Thyroid gland (tissue), 4 donors: ENCODE measurements at regions not wholly inside any gene's neighbourhood (a gene's known extent, or its start where the extent isn't known, plus 50 kb on each side); places are given as distances from the start of the nearest gene placed in this dataset.

Source experiments
- DNase-seq, 2 donors: peaks; one replicate each; pipeline ENCODE4 v3.0.0-alpha.2; 2019
- H3K27ac ChIP-seq, 3 donors: fragments of 200-600 bp; sonication (generic); 1 replicate in 2 of 3; 2 replicates in 1 of 3; pipeline ENCODE4 v1.5.1; 2016 to 2019; ENCODE audit warnings: mild to moderate bottlenecking in 1 of 3, moderate library complexity in 1 of 3
- H3K27me3 ChIP-seq: fragments of 200-600 bp; sonication (generic); one replicate; pipeline ENCODE4 v1.5.1; 2019
- H3K36me3 ChIP-seq, 2 donors: fragments of 200-600 bp; sonication (generic); one replicate each; pipeline ENCODE4 v1.5.1; 2016 to 2019
- H3K4me1 ChIP-seq, 2 donors: fragments of 200-600 bp; sonication (generic); one replicate each; pipeline ENCODE4 v1.5.1; 2017 to 2019
- H3K4me3 ChIP-seq, 3 donors: fragments of 200-600 bp; sonication (generic); replicated peaks in 1 of 3; 1 replicate in 2 of 3; 2 replicates in 1 of 3; pipeline ENCODE4 v1.5.1; 2016; ENCODE audit warnings: mild to moderate bottlenecking in 1 of 3
- H3K9me3 ChIP-seq: fragments of 200-600 bp; sonication (generic); one replicate; pipeline ENCODE4 v1.5.1; 2017
- CTCF ChIP-seq, 6 experiments: fragments of 200-600 bp in 3 of 6; fragments of 450-650 bp in 3 of 6; sonication (generic) in 3 of 6; IDR thresholded peaks; one replicate each; pipeline ENCODE4 v1.5.1; 2016 to 2019; ENCODE audit warnings: antibody characterized with exemption in 6 of 6, mild to moderate bottlenecking in 2 of 6, inconsistent platforms in 1 of 6, moderate library complexity in 1 of 6
- POLR2A ChIP-seq, 2 donors: fragments of 450-650 bp; IDR thresholded peaks; one replicate each; pipeline ENCODE4 v1.6.1; 2017; ENCODE audit warnings: antibody characterized with exemption in 2 of 2, mild to moderate bottlenecking in 2 of 2, moderate library complexity in 1 of 2
- WGBS, 2 donors: methylation state at CpG; one replicate each; pipeline ENCODE4 v1.1.5; 2017; 5-methylcytosine and 5-hydroxymethylcytosine counted together
- intact Hi-C: fragments of 100-400 bp; cut with DNase I; formaldehyde crosslinking; loops from one replicate; pipeline ENCODE4 v1.15.1; 2023

- no peak overlapping the region for H3K4me3 ChIP-seq
- intact Hi-C loops: no loop called here
- H3K27me3 ChIP-seq: no peaks in the 10 kb centered on the region
- H3K36me3 ChIP-seq: no peaks in the 10 kb centered on the region
- 39 to 46% methylated on average over 3 of the region's 3 CpGs for WGBS, 2 donors
- no peak overlapping the region for H3K27ac ChIP-seq
- no peaks in the 10 kb centered on the region for H3K9me3 ChIP-seq
- H3K4me1 ChIP-seq: no peaks in the 10 kb centered on the region
- TF ChIP-seq POLR2A (IDR thresholded peaks at IDR 0.05): no peak
- no peak for TF ChIP-seq CTCF (IDR thresholded peaks at IDR 0.05)
- no peak for DNase-seq
These were observed 58.3 kb upstream of the PDE10A start for GRCh38 chr6:165721356-165721755.

DNA sequence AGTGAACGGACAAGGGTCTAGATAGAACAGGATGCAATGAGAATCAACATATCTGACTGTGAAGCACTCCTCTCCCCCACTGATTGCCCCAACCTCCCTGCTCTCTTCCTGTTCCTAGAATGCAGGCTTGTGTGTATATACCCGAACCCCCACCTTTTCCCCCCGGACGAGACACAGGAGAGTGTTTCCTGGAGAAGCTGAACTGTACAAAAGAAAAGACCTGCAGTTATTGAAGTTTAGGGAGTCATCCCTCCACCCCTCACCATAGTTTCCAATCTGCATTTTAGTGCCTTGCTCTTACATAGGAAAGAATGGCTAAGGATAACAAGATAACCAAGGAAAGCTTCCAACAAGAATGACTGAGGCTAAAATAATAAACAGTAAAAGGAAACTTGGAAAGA is 55.5 kb upstream of the PDE10A start:
- Histone ChIP-seq H3K36me3 (no peaks in the 10 kb centered on the region), H3K27me3 (no peaks in the 10 kb centered on the region), H3K4me3 (no peak overlapping the region), H3K27ac (no peak overlapping the region), H3K9me3 (no peaks in the 10 kb centered on the region), H3K4me1 (no peaks in the 10 kb centered on the region)
- DNase-seq: no peak
- WGBS, 2 donors: 60 to 67% methylated on average over 4 of the region's 4 CpGs
- intact Hi-C loops: no loop called here
- TF ChIP-seq CTCF (IDR thresholded peaks at IDR 0.05) (no peak), POLR2A (IDR thresholded peaks at IDR 0.05) (no peak)

DNA sequence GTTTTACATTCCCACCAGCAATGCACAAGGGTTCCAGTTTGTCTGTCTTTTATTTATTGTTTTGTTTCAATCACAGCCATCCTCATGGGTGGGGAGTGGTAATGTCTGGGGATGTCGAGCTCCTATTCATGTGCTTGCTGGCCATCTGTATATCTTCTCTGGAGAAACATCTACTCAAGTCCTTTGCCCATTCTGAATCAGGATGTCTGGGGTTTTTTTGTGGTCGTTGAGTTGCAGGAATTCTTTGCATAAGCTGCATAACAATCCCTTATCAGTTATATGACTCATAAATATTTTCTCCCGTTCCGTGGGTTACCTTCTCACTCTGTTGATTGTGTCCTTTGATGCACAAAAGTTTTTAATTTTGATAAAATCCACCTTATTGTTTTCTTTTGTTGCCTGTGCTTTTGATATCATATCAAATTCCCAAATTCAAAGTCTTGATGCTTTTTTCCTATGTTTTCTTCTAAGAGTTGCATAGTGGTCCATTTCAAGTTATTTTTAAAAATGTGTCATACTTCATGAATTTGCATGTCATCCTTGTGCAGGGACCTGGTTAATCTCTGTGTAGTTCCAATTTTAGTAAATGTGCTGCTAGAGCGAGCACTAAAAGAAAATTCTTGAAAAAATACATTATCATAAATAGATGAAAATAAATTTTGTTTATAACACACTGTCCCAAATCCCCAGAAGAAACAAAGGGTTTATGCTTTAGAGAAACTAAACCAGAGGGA is 54.9 kb upstream of the PDE10A start:
- TF ChIP-seq POLR2A (IDR thresholded peaks at IDR 0.05): no peak
- no peak for TF ChIP-seq CTCF (IDR thresholded peaks at IDR 0.05)
- 50 to 51% methylated on average over 5 of the region's 5 CpGs for WGBS, 2 donors
- Histone ChIP-seq H3K9me3 (no peaks in the 10 kb centered on the region), H3K4me1 (no peaks in the 10 kb centered on the region), H3K27me3 (no peaks in the 10 kb centered on the region), H3K27ac (no peak overlapping the region), H3K36me3 (no peaks in the 10 kb centered on the region), H3K4me3 (no peak overlapping the region)
- DNase-seq: no peak
- intact Hi-C loops: no loop called here

DNA sequence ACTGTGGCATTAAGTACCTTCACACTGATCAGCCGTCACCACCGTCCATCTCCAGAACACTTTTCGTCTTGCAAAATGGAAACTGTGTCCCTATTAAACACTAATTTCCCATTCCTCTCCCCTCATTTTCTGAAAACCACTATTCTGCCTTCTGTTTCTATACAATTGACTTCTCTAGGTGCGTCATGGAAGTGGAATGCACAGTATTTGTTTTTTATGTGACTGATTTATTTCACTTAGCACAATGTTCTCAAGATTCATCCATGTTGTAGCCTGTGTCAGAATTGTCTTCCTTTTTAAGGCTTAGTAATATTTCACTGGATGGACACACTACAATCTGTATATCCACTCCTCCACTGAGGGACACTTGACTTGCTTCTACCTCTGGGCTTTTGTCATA is 53.8 kb upstream of the PDE10A start:
- Histone ChIP-seq H3K27ac (no peak overlapping the region), H3K9me3 (no peaks in the 10 kb centered on the region), H3K27me3 (no peaks in the 10 kb centered on the region), H3K36me3 (no peaks in the 10 kb centered on the region), H3K4me1 (no peaks in the 10 kb centered on the region), H3K4me3 (no peak overlapping the region)
- intact Hi-C loops: no loop called here
- no peak for DNase-seq
- WGBS, 2 donors: 97 to 98% methylated on average over 4 of the region's 4 CpGs
- TF ChIP-seq CTCF (IDR thresholded peaks at IDR 0.05) (no peak), POLR2A (IDR thresholded peaks at IDR 0.05) (no peak)

DNA sequence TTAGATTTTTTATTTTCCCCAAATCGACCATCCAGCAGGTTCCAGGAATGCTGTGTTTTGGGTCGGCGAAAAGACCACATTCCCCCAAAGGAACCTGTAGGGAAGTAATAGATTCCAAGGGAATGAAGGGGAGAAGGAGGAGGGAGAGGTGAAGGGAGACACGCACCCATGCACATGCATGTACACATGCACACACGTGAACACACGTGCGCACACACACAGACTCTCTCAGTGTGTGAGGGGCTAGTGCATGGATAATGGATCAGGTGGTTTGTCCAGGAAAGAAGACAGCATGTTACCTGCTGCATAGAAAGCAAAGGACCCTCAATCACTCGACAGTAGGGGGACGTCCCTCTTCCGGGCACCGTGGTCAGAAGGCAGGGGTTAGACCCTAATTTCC is 52.4 kb upstream of the PDE10A start:
- Histone ChIP-seq H3K4me3 (no peak overlapping the region), H3K36me3 (no peaks in the 10 kb centered on the region), H3K9me3 (no peaks in the 10 kb centered on the region), H3K27ac (no peak overlapping the region), H3K4me1 (no peaks in the 10 kb centered on the region), H3K27me3 (no peaks in the 10 kb centered on the region)
- TF ChIP-seq CTCF (IDR thresholded peaks at IDR 0.05) (no peak), POLR2A (IDR thresholded peaks at IDR 0.05) (no peak)
- WGBS, 2 donors: 90 to 96% methylated on average over 10 to 11 of the region's 11 CpGs
- intact Hi-C loops: no loop called here
- DNase-seq: no peak
